Natural killer cell treated with Interleukin-12 subunit alpha and Interleukin-12 subunit beta and Interleukin-15 and Interleukin-18, amount 100 ng/mL, for 72 hours (primary cell): ENCODE measurements at regions not wholly inside any gene's neighbourhood (a gene's known extent, or its start where the extent isn't known, plus 50 kb on each side); places are given as distances from the start of the nearest gene placed in this dataset.

Experiments
- ATAC-seq, 2 donors: fragments of 150-1000 bp; cut with Tn5 transposase in 1 of 2; sonication (Bioruptor Pico), chemical (Tn5 transposase) in 1 of 2; 2 replicates each; pipeline ENCODE4 v1.10.0; 2021
- DNase-seq: peaks from one replicate; pipeline ENCODE4 v3.0.0; 2022; ENCODE audit warnings: low spot score
- H3K27ac Mint-ChIP-seq, 2 donors: 1 replicate in 1 of 2; 2 replicates in 1 of 2; pipeline ENCODE4 v1.8.0; 2022; ENCODE audit warnings: mixed read lengths in 2 of 2, mild to moderate bottlenecking in 1 of 2, moderate library complexity in 1 of 2
- H3K27me3 Mint-ChIP-seq, 2 donors: 1 replicate in 1 of 2; 2 replicates in 1 of 2; pipeline ENCODE4 v1.8.0; 2022; ENCODE audit warnings: mixed read lengths in 2 of 2
- H3K36me3 Mint-ChIP-seq: one replicate; pipeline ENCODE4 v1.8.0; 2022; ENCODE audit warnings: mixed read lengths
- H3K4me1 Mint-ChIP-seq, 2 donors: 1 replicate in 1 of 2; 2 replicates in 1 of 2; pipeline ENCODE4 v1.8.0; 2022; ENCODE audit warnings: low read depth in 2 of 2, mixed read lengths in 2 of 2, mild to moderate bottlenecking in 1 of 2
- H3K4me3 Mint-ChIP-seq: one replicate; pipeline ENCODE4 v1.8.0; 2022; ENCODE audit warnings: mixed read lengths
- H3K9me3 Mint-ChIP-seq: 2 replicates; pipeline ENCODE4 v1.8.0; 2022; ENCODE audit warnings: mixed read lengths

GRCh38 chr18:67854340-67854739, 337.8 kb upstream of the DSEL start:
- Mint-ChIP-seq H3K9me3 (peaks cover 13% of the 10 kb centered on the region), H3K4me1 (no peaks in the 10 kb centered on the region), H3K4me3 (no peak overlapping the region), H3K36me3 (no peaks in the 10 kb centered on the region), H3K27ac (no peak overlapping the region), H3K27me3 (no peaks in the 10 kb centered on the region)
- DNase-seq (no peak), ATAC-seq (no peak)

DNA sequence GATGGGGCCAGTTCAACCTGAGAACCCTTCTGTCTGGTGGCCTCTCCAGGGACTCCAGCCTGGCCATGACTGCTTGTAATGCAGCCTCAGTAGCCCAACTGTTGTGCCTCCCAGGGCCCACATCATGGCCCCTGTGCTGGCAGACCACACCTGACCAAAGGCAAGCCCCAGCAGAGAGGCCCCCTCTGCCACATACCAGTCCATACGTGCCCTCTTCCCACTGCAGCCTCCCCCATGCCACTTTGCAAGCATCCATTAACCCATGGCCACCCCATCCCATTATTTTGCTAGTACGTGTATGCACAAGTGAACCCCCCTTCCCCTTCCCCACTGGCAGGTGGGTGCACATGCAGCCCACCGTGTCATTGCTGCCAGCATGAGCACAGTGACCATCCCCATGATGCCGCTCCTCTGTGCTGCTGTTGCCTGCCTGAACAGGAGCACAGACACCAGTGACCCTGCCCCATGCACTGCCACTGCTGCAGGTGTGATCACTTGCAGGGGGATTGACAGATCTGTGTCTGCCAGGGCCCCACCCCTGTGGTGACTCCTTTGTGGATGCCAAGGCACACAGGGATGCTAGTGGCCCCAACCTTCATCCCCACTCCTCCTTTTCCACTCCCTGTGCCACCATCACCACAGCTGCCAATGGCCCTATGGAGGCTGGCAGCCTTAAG, 330.0 kb upstream of the DSEL start:
- no peaks in the 10 kb centered on the region for H3K27me3 Mint-ChIP-seq
- H3K4me1 Mint-ChIP-seq, result no peaks in the 10 kb centered on the region
- DNase-seq (no peak), ATAC-seq (no peak)
- no peaks in the 10 kb centered on the region for H3K36me3 Mint-ChIP-seq
- peaks cover 28% of the 10 kb centered on the region for H3K9me3 Mint-ChIP-seq
- H3K27ac Mint-ChIP-seq, result no peak overlapping the region
- H3K4me3 Mint-ChIP-seq, result no peak overlapping the region

GRCh38 chr18:67845035-67845434, 328.5 kb upstream of the DSEL start:
- ATAC-seq, result no peak
- Mint-ChIP-seq H3K36me3 (no peaks in the 10 kb centered on the region), H3K27me3 (no peaks in the 10 kb centered on the region), H3K4me3 (no peak overlapping the region), H3K9me3 (peaks cover 25% of the 10 kb centered on the region), H3K27ac (no peak overlapping the region), H3K4me1 (no peaks in the 10 kb centered on the region)
- DNase-seq, result no peak

DNA sequence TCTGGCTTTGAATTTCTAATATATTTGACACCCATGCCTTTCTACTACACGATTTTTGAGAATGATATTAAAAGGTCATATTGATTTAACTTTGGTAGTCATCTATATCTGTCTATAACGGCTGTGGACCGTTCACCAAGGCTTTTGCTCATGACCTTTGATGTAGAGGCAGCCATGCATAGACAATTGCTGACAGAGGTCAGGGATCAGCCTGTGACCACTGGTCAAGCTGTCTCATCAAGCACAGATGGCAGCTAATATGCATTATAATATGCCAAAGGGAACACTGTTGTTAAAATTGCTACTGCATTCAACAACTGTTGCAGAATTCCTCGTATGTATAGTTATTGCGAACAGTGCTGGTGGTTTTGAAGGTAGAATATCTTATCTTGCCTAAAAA, 323.9 kb upstream of the DSEL start:
- no peaks in the 10 kb centered on the region for H3K27me3 Mint-ChIP-seq
- no peak for ATAC-seq
- H3K27ac Mint-ChIP-seq, result no peak overlapping the region
- no peaks in the 10 kb centered on the region for H3K4me1 Mint-ChIP-seq
- H3K9me3 Mint-ChIP-seq, result peaks cover 15% of the 10 kb centered on the region
- no peak for DNase-seq
- no peaks in the 10 kb centered on the region for H3K36me3 Mint-ChIP-seq
- no peak overlapping the region for H3K4me3 Mint-ChIP-seq

- DNase-seq, result no peak
Observed at GRCh38 chr18:67818432-67818831, 301.9 kb upstream of the DSEL start.

GRCh38 chr18:67815280-67815679, 298.8 kb upstream of the DSEL start:
- Mint-ChIP-seq H3K27me3 (no peaks in the 10 kb centered on the region), H3K4me1 (no peaks in the 10 kb centered on the region), H3K36me3 (no peaks in the 10 kb centered on the region), H3K9me3 (peaks cover 4% of the 10 kb centered on the region), H3K4me3 (no peak overlapping the region), H3K27ac (no peak overlapping the region)
- DNase-seq (no peak), ATAC-seq (no peak)

More at GRCh38 chr18:67818432-67818831, 301.9 kb upstream of the DSEL start:
- Mint-ChIP-seq H3K4me1 (no peaks in the 10 kb centered on the region), H3K9me3 (peaks cover 10% of the 10 kb centered on the region), H3K36me3 (no peaks in the 10 kb centered on the region), H3K27ac (no peak overlapping the region), H3K4me3 (no peak overlapping the region), H3K27me3 (no peaks in the 10 kb centered on the region)
- no peak for ATAC-seq

GRCh38 chr18:67813380-67814028, 297.0 kb upstream of the DSEL start:
- H3K4me3 Mint-ChIP-seq, result no peak overlapping the region
- no peaks in the 10 kb centered on the region for H3K27me3 Mint-ChIP-seq
- no peaks in the 10 kb centered on the region for H3K4me1 Mint-ChIP-seq
- H3K9me3 Mint-ChIP-seq, result peaks cover 3% of the 10 kb centered on the region
- DNase-seq, result no peak
- no peaks in the 10 kb centered on the region for H3K36me3 Mint-ChIP-seq
- ATAC-seq, result no peak
- H3K27ac Mint-ChIP-seq, result no peak overlapping the region

DNA sequence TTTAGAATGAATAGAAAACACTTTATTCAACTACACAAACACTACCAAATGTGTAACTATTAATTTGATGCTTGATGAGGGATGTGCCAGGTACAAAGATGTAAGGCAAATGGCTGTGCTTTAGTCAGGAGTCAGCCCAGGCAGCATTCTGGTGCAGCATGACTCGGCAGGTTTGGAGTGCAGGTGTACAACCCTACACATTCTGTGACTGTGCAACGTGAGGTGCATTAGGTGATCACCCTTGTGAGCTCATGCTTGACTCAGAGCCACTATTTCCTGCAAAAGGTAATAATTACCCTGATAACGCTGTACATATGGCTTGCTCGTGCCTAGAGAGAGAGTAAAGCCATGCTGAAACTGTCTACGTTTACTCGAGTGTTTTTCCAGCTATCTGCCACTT, 288.7 kb upstream of the DSEL start:
- ATAC-seq (no peak), DNase-seq (no peak)
- H3K4me1 Mint-ChIP-seq, result no peaks in the 10 kb centered on the region
- H3K36me3 Mint-ChIP-seq, result no peaks in the 10 kb centered on the region
- H3K4me3 Mint-ChIP-seq, result no peak overlapping the region
- H3K9me3 Mint-ChIP-seq, result peaks cover 12% of the 10 kb centered on the region
- H3K27ac Mint-ChIP-seq, result no peak overlapping the region
- H3K27me3 Mint-ChIP-seq, result no peaks in the 10 kb centered on the region

GRCh38 chr18:67794521-67794920, 278.0 kb upstream of the DSEL start:
- Mint-ChIP-seq H3K4me1 (no peaks in the 10 kb centered on the region), H3K36me3 (no peaks in the 10 kb centered on the region), H3K27me3 (no peaks in the 10 kb centered on the region), H3K9me3 (peaks cover 8% of the 10 kb centered on the region), H3K4me3 (no peak overlapping the region), H3K27ac (no peak overlapping the region)
- DNase-seq (no peak), ATAC-seq (no peak)

DNA sequence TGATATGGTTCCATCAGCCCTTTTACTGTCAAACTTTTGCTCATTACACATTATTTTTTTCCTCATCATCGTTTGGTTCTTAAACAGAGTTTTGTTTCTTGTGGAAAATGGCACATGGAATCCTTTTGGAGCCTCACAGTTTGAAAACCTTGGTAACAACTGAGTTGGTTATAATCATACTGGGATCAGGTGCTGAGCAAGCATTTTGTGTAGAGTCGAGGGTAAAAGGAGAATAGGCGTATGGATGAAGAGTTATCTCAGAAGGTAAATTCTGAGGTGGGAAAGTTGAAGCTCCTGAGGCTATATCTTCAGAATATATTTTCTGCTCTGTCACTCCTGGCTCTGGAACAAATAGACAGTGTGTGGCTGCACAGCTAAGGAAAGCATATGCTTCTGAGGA, 274.0 kb upstream of the DSEL start:
- ATAC-seq (no peak), DNase-seq (no peak)
- Mint-ChIP-seq H3K27me3 (no peaks in the 10 kb centered on the region), H3K36me3 (no peaks in the 10 kb centered on the region), H3K9me3 (peaks cover 13% of the 10 kb centered on the region), H3K4me1 (no peaks in the 10 kb centered on the region), H3K4me3 (no peak overlapping the region), H3K27ac (no peak overlapping the region)

DNA sequence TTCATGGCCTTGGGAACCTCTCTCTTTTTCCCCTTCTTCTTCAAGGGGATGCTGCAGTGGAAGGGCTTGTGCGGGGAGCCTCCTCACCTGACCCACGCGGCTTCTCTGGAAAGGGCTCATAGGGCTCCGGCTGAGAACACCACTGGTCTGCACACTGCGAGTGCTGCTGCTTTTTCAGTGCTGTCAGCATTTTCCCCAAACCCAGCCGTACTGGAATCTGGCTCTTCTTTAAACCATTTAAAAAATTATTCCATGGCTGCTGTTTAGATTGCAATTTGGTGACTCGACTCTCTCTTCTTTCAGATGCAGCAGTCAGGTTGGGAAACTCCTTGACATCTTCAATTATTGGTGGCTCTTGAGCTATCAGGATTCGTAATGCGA, 272.6 kb upstream of the DSEL start:
- Mint-ChIP-seq H3K9me3 (peaks cover 10% of the 10 kb centered on the region), H3K27me3 (no peaks in the 10 kb centered on the region), H3K4me1 (no peaks in the 10 kb centered on the region), H3K36me3 (no peaks in the 10 kb centered on the region), H3K27ac (no peak overlapping the region), H3K4me3 (no peak overlapping the region)
- no peak for ATAC-seq
- DNase-seq, result no peak

- no peaks in the 10 kb centered on the region for H3K4me1 Mint-ChIP-seq
- no peak overlapping the region for H3K27ac Mint-ChIP-seq
- no peaks in the 10 kb centered on the region for H3K36me3 Mint-ChIP-seq
- peaks cover 10% of the 10 kb centered on the region for H3K9me3 Mint-ChIP-seq
- no peak for ATAC-seq
- DNase-seq, result no peak
- no peak overlapping the region for H3K4me3 Mint-ChIP-seq
- H3K27me3 Mint-ChIP-seq, result no peaks in the 10 kb centered on the region
Observed at GRCh38 chr18:67788310-67789164, 272.0 kb upstream of the DSEL start.

- ATAC-seq (no peak), DNase-seq (no peak)
- Mint-ChIP-seq H3K36me3 (no peaks in the 10 kb centered on the region), H3K27me3 (no peaks in the 10 kb centered on the region), H3K4me1 (no peaks in the 10 kb centered on the region), H3K9me3 (peaks cover 10% of the 10 kb centered on the region), H3K4me3 (no peak overlapping the region), H3K27ac (no peak overlapping the region)
Observed at GRCh38 chr18:67783196-67783946, 266.9 kb upstream of the DSEL start.

DNA sequence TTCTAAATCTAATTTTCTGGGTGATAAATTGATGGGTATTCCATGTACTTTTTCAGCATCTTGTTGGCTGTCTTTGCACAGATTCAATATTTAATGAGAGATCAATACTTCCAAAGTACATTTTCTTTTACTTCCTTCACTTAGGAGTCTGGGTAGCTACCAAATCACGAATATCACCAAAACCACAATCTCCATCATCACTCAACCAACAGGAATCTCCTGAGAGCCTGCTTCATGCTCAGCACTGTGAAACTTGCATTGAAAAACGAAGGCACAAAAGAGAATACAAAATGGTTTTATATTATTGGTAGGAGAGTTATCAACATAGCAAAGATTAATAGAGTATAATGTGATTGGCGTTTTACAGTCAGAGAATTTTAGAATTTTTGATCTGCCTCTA, 261.5 kb upstream of the DSEL start:
- no peak for ATAC-seq
- Mint-ChIP-seq H3K27ac (no peak overlapping the region), H3K4me3 (no peak overlapping the region), H3K9me3 (peaks cover 8% of the 10 kb centered on the region), H3K4me1 (no peaks in the 10 kb centered on the region), H3K27me3 (no peaks in the 10 kb centered on the region), H3K36me3 (no peaks in the 10 kb centered on the region)
- DNase-seq, result no peak
